ENCODE measurements at regions not wholly inside any gene's neighbourhood (a gene's known extent, or its start where the extent isn't known, plus 50 kb on each side); places are given as distances from the start of the nearest gene placed in this dataset.

DNA sequence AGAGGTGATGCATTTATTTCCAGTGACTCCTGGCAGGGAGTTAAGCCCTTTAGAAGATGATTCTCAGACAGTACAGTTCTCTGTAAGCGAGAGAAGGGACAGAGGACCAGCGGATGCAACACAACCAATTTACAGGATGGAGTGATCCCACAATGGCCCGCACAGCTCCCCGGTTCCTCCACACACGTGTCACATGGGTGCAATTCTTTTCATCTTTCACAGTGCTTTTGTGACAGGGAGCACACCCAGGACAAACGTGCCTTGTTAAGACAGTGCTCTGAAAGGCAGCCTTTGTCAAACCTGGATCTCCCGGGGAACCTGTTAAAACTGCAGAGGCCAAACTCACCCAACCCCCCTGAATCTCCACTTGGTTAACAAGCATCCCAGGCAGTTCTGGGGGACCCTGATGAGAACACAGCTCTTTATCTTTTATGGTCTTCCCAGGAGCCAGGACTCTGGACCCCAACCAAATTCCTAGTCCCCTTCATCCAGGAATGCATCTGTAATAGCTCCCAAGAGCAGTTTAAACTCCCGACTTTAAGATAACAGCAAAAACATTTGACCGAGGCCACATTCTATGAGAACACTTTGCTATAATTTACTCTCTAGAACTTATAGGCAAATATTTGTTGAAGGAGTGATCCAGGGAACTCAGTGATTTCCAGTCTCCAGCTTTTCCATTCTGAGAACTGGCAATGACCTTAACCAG lies 134.9 kb upstream of the CDH5 start:
- no peak for TF ChIP-seq POLR2A (IDR thresholded peaks at IDR 0.05)
- TF ChIP-seq, protein P1, sequence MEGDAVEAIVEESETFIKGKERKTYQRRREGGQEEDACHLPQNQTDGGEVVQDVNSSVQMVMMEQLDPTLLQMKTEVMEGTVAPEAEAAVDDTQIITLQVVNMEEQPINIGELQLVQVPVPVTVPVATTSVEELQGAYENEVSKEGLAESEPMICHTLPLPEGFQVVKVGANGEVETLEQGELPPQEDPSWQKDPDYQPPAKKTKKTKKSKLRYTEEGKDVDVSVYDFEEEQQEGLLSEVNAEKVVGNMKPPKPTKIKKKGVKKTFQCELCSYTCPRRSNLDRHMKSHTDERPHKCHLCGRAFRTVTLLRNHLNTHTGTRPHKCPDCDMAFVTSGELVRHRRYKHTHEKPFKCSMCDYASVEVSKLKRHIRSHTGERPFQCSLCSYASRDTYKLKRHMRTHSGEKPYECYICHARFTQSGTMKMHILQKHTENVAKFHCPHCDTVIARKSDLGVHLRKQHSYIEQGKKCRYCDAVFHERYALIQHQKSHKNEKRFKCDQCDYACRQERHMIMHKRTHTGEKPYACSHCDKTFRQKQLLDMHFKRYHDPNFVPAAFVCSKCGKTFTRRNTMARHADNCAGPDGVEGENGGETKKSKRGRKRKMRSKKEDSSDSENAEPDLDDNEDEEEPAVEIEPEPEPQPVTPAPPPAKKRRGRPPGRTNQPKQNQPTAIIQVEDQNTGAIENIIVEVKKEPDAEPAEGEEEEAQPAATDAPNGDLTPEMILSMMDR (IDR thresholded peaks at IDR 0.05), result no peak

All from breast epithelium (tissue), 3 donors.